GM12891 (cell line): ENCODE measurements at regions not wholly inside any gene's neighbourhood (a gene's known extent, or its start where the extent isn't known, plus 50 kb on each side); places are given as distances from the start of the nearest gene placed in this dataset.

Experiments
- PAX5 ChIP-seq: IDR thresholded peaks from 2 replicates; pipeline ENCODE4 v1.6.1; 2011; ENCODE audit warnings: low read length, moderate library complexity, mild to moderate bottlenecking; ENCODE audit not compliant: insufficient read depth, severe bottlenecking
- POLR2A ChIP-seq: IDR thresholded peaks from 2 replicates; pipeline ENCODE4 v1.6.1; 2011; ENCODE audit warnings: low read depth, low read length, control low read depth
- POLR2AphosphoS5 ChIP-seq: IDR thresholded peaks from 2 replicates; pipeline ENCODE4 v1.6.1; 2011; ENCODE audit warnings: low read depth, low read length, control low read depth
- SPI1 ChIP-seq: IDR thresholded peaks from 2 replicates; pipeline ENCODE4 v1.6.1; 2011; ENCODE audit warnings: low read depth, low read length, control low read depth
- TAF1 ChIP-seq: IDR thresholded peaks from 2 replicates; pipeline ENCODE4 v1.6.1; 2011; ENCODE audit warnings: low read depth, low read length, control low read depth

GRCh38 chr6:140915103-140915502, 1217.6 kb upstream of the GJE1 start:
- TF ChIP-seq TAF1 (no peak), POLR2A (no peak), POLR2AphosphoS5 (no peak), SPI1 (no peak), PAX5 (no peak)
